22Rv1 (cell line): ENCODE measurements at regions not wholly inside any gene's neighbourhood (a gene's known extent, or its start where the extent isn't known, plus 50 kb on each side); places are given as distances from the start of the nearest gene placed in this dataset.

ENCODE experiments used
- ZFX ChIP-seq: fragments of 450-650 bp; IDR thresholded peaks from 2 replicates; pipeline ENCODE4 v1.6.1; 2017; ENCODE audit warnings: antibody characterized with exemption, borderline replicate concordance
- TF ChIP-seq, protein P1 (sequence below): fragments of 450-650 bp; IDR thresholded peaks from 2 replicates; pipeline ENCODE4 v1.5.1; 2017; ENCODE audit warnings: mild to moderate bottlenecking

DNA sequence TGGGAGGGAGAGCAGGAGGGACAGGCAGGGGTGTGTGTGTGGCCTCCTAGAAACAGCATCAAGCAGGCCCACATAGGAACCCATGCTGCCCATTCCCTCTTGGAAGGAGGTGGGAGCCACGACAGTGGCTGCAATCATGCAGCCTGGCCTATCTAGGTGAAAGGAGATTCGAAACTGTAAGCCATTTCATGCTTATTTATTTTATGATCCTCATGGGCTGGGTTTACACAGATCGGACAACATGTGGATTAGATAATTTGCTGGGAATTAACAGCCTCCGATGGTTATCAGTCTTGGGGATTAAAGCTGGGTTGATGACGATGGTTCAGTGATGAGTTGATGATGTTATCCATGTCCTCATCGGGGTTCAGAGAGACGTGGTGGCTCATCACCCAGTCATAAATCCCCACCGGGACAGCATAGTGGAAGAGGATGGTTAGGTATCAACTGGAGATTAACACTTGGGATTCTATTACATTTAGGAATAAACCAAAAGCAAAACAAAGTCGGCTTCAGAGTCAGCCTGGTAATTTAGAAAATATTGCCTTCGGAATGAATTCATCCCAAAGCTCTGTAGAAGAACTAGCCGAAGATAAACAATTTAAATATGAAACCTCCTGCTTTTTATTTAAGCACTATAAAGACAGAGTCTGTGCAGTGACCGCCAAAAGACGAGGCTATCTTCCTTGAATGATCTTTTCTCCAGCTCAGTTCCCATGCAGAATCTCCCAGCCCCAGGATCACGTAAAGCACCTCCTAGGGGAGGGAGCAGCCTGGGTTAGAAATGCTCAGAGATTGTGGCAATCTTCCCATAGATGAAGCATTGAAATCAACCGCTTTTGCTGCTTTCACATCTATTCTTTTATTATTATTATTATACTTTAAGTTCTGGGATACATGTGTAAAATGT is 252.8 kb downstream of the FOXD2 start:
- TF ChIP-seq, protein P1, sequence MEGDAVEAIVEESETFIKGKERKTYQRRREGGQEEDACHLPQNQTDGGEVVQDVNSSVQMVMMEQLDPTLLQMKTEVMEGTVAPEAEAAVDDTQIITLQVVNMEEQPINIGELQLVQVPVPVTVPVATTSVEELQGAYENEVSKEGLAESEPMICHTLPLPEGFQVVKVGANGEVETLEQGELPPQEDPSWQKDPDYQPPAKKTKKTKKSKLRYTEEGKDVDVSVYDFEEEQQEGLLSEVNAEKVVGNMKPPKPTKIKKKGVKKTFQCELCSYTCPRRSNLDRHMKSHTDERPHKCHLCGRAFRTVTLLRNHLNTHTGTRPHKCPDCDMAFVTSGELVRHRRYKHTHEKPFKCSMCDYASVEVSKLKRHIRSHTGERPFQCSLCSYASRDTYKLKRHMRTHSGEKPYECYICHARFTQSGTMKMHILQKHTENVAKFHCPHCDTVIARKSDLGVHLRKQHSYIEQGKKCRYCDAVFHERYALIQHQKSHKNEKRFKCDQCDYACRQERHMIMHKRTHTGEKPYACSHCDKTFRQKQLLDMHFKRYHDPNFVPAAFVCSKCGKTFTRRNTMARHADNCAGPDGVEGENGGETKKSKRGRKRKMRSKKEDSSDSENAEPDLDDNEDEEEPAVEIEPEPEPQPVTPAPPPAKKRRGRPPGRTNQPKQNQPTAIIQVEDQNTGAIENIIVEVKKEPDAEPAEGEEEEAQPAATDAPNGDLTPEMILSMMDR, result no peak
- TF ChIP-seq ZFX, result no peak
